ENCODE measurements at regions not wholly inside any gene's neighbourhood (a gene's known extent, or its start where the extent isn't known, plus 50 kb on each side); places are given as distances from the start of the nearest gene placed in this dataset.

GRCh38 chr5:2603272-2603575 is 148.3 kb downstream of the IRX2 start:
- TF ChIP-seq CTCF (IDR thresholded peaks at IDR 0.05 in 4 of 5, conservative IDR thresholded peaks at IDR 0.05 in 1 of 5) (no peak), POLR2A (IDR thresholded peaks at IDR 0.05) (no peak)
